CD4-positive, alpha-beta memory T cell (primary cell): ENCODE measurements at regions not wholly inside any gene's neighbourhood (a gene's known extent, or its start where the extent isn't known, plus 50 kb on each side); places are given as distances from the start of the nearest gene placed in this dataset.

Experiments used
- CTCF ChIA-PET: fragments of 350-600 bp; sonication (Branson Sonifier 250); formaldehyde crosslinking; loops from one replicate; lab custom pipeline; 2021; ENCODE audit warnings: inconsistent platforms; ENCODE audit not compliant: partially characterized antibody; lab: Charles Lee
- POLR2A ChIA-PET: fragments of 350-600 bp; sonication (Branson Sonifier 250); formaldehyde crosslinking; loops from one replicate; lab custom pipeline; 2021; ENCODE audit not compliant: partially characterized antibody; lab: Charles Lee
- DNase-seq, 5 donors: peaks; one replicate each; pipeline versions ENCODE4 v3.0.0 to v3.0.0-alpha.2; 2020 to 2022; ENCODE audit warnings: mixed read lengths in 1 of 5
- H3K27ac ChIP-seq: one replicate; pipeline ENCODE4 v1.7.0; 2013; ENCODE audit warnings: low read depth, low read length
- H3K27me3 ChIP-seq: 2 replicates; pipeline ENCODE4 v1.7.0; 2013; ENCODE audit warnings: mild to moderate bottlenecking, low read length, moderate library complexity; ENCODE audit not compliant: insufficient read depth
- H3K36me3 ChIP-seq: 2 replicates; pipeline ENCODE4 v1.7.0; 2013; ENCODE audit warnings: mild to moderate bottlenecking, low read length, moderate library complexity; ENCODE audit not compliant: insufficient read depth
- H3K4me1 ChIP-seq: 2 replicates; pipeline ENCODE4 v1.7.0; 2013; ENCODE audit warnings: mild to moderate bottlenecking, low read length, moderate library complexity; ENCODE audit not compliant: insufficient read depth
- H3K4me3 ChIP-seq, 2 donors: one replicate each; pipeline ENCODE4 v1.7.0; 2013; ENCODE audit warnings: low read length in 2 of 2, mild to moderate bottlenecking in 1 of 2
- H3K9me3 ChIP-seq, 2 donors: one replicate each; pipeline ENCODE4 v1.7.0; 2013; ENCODE audit warnings: low read length in 2 of 2, control low read depth in 1 of 2; ENCODE audit not compliant: control insufficient read depth in 1 of 2
- H3K27ac Mint-ChIP-seq, 7 donors: one replicate each; pipeline ENCODE4 v1.8.0; 2020 to 2021; ENCODE audit warnings: mixed read lengths in 7 of 7, mild to moderate bottlenecking in 6 of 7, inconsistent platforms in 3 of 7, moderate library complexity in 3 of 7
- H3K27me3 Mint-ChIP-seq, 2 donors: one replicate each; pipeline ENCODE4 v1.8.0; 2020 to 2021; ENCODE audit warnings: mixed read lengths in 2 of 2
- H3K36me3 Mint-ChIP-seq, 2 donors: one replicate each; pipeline ENCODE4 v1.8.0; 2020 to 2021; ENCODE audit warnings: mixed read lengths in 2 of 2, inconsistent platforms in 1 of 2, mild to moderate bottlenecking in 1 of 2
- H3K4me1 Mint-ChIP-seq, 4 donors: one replicate each; pipeline ENCODE4 v1.8.0; 2020 to 2021; ENCODE audit warnings: mixed read lengths in 4 of 4, mild to moderate bottlenecking in 1 of 4
- H3K4me3 Mint-ChIP-seq, 8 donors: one replicate each; pipeline ENCODE4 v1.8.0; 2020 to 2021; ENCODE audit warnings: mixed read lengths in 8 of 8, mild to moderate bottlenecking in 7 of 8, moderate library complexity in 6 of 8, inconsistent platforms in 3 of 8
- H3K9me3 Mint-ChIP-seq, 8 donors: one replicate each; pipeline ENCODE4 v1.8.0; 2020 to 2021; ENCODE audit warnings: mixed read lengths in 8 of 8, mild to moderate bottlenecking in 5 of 8, inconsistent platforms in 3 of 8, moderate library complexity in 1 of 8
- intact Hi-C: fragments of 100-400 bp; cut with micrococcal nuclease; formaldehyde crosslinking; loops from one replicate; pipeline ENCODE4 v1.15.1; 2023

DNA sequence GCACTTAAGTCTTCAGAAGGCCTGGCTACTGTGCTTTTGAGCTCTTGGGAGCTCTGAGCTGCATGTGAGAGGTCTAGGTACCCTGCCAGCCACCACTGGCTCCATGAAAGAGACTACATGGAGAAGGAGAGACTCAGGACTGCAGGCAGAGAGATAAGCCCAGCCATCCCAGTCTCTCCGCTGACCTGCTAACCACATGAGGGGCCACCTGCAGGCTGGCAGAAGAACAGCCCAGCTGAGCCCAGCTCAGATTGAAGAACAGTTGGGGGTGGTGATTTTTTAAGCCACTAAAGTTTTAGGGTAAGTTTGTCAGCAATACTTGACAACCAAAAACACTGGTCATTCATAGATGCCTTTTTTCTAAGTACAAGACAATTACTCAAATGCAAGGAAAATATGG lies 205.0 kb upstream of the PRDM9 start:
- Mint-ChIP-seq H3K36me3 (no peaks in the 10 kb centered on the region), H3K9me3 (peaks cover 2 to 32% (median 21%) of the 10 kb centered on the region in 8 donors)
- POLR2A ChIA-PET = no interaction called here

DNA sequence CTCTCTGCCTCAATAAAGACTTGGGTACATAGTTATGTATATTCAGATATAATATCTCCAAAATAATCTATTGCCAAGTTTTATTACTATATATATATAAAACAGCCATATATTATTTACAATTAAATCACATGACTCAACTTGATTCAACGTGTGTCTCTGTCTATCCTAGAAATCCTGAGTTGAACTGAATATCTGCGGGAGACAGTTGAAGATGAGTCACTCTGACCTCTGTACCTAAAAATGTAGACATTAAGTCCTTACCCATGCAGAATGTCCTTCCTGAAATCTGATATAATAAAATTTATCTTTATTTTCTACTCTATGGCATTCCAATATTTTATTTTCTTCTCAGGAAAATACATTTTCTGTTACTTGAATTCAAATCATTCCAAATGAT lies 218.2 kb upstream of the PRDM9 start:
- ChIA-PET CTCF (no interaction called here), POLR2A (no interaction called here)
- intact Hi-C loops = no loop called here
- no peaks in the 10 kb centered on the region for H3K4me1 ChIP-seq
- Mint-ChIP-seq H3K9me3 (peaks cover 0 to 20% (median 15%) of the 10 kb centered on the region in 8 donors), H3K4me3 (no peak overlapping the region), H3K4me1 (no peaks in the 10 kb centered on the region), H3K27ac (no peak overlapping the region), H3K27me3 (no peaks in the 10 kb centered on the region), H3K36me3 (no peaks in the 10 kb centered on the region)
- H3K4me3 ChIP-seq = no peak overlapping the region
- peaks cover 0 to 3% of the 10 kb centered on the region in 2 donors for H3K9me3 ChIP-seq
- H3K27me3 ChIP-seq = no peaks in the 10 kb centered on the region
- H3K27ac ChIP-seq = no peak overlapping the region
- DNase-seq = no peak
- no peaks in the 10 kb centered on the region for H3K36me3 ChIP-seq

More for the DNA sequence above, 205.0 kb upstream of the PRDM9 start:
- Histone ChIP-seq H3K9me3 (no peaks in the 10 kb centered on the region), H3K4me1 (no peaks in the 10 kb centered on the region), H3K36me3 (no peaks in the 10 kb centered on the region), H3K4me3 (no peak overlapping the region), H3K27me3 (no peaks in the 10 kb centered on the region), H3K27ac (no peak overlapping the region)
- Mint-ChIP-seq H3K4me1 (no peaks in the 10 kb centered on the region), H3K27ac (no peak overlapping the region), H3K27me3 (no peaks in the 10 kb centered on the region), H3K4me3 (no peak overlapping the region)
- CTCF ChIA-PET = no interaction called here
- no peak for DNase-seq
- intact Hi-C loops = no loop called here

DNA sequence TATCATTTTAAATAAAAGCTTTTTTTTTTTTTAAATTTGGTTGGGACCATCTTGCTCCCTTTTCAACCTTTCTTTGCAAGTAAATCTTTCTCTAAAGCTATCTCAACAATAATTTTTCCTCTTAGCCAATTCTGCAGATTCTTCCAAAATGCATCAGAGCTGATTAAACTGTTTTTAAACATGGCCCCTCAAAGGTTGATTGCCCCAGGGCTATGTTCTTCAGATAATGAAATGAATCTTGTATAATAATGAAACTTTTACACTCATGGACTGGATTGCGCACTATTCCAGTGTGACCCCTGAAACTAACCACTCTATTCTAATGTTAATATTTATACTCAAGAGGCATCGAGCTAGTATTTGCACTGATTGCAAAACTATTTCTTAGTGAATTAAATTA lies 222.8 kb upstream of the PRDM9 start:
- no peak overlapping the region for H3K4me3 ChIP-seq
- intact Hi-C loops = no loop called here
- H3K4me1 Mint-ChIP-seq = no peaks in the 10 kb centered on the region
- no peak for DNase-seq
- H3K4me3 Mint-ChIP-seq = no peak overlapping the region
- no peaks in the 10 kb centered on the region for H3K36me3 Mint-ChIP-seq
- CTCF ChIA-PET = no interaction called here
- peaks cover 0 to 17% (median 4%) of the 10 kb centered on the region in 8 donors for H3K9me3 Mint-ChIP-seq
- no peaks in the 10 kb centered on the region for H3K27me3 ChIP-seq
- POLR2A ChIA-PET = no interaction called here
- no peaks in the 10 kb centered on the region for H3K27me3 Mint-ChIP-seq
- no peaks in the 10 kb centered on the region for H3K9me3 ChIP-seq
- H3K36me3 ChIP-seq = no peaks in the 10 kb centered on the region
- H3K27ac Mint-ChIP-seq = no peak overlapping the region
- H3K27ac ChIP-seq = no peak overlapping the region
- no peaks in the 10 kb centered on the region for H3K4me1 ChIP-seq

DNA sequence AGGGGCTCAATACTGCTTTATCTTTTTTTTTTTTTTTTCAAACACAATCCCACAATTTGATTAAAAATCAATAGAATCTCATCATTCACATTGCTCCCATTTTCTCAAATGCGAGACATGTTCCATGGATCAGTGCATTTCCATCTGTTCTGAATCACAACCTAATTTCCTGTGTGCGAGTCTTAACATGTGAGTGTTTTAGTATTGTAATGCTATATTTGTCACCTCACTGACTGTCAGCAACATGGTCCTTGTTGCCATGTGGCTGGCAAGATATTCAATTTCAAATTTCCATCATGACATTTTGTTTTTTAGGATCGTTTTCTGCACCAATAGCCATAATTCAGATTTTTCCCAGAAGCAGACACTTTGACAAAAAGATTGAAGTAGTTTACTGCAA lies 233.2 kb upstream of the PRDM9 start:
- no peak overlapping the region for H3K4me3 Mint-ChIP-seq
- intact Hi-C loops = no loop called here
- Histone ChIP-seq H3K4me3 (no peak overlapping the region), H3K9me3 (no peaks in the 10 kb centered on the region), H3K27ac (no peak overlapping the region), H3K4me1 (no peaks in the 10 kb centered on the region), H3K27me3 (no peaks in the 10 kb centered on the region), H3K36me3 (no peaks in the 10 kb centered on the region)
- POLR2A ChIA-PET = no interaction called here
- H3K4me1 Mint-ChIP-seq = no peaks in the 10 kb centered on the region
- H3K27me3 Mint-ChIP-seq = no peaks in the 10 kb centered on the region
- no peak for DNase-seq
- no peaks in the 10 kb centered on the region for H3K36me3 Mint-ChIP-seq
- CTCF ChIA-PET = no interaction called here
- no peak overlapping the region for H3K27ac Mint-ChIP-seq
- peaks cover 0 to 18% (median 9%) of the 10 kb centered on the region in 8 donors for H3K9me3 Mint-ChIP-seq

DNA sequence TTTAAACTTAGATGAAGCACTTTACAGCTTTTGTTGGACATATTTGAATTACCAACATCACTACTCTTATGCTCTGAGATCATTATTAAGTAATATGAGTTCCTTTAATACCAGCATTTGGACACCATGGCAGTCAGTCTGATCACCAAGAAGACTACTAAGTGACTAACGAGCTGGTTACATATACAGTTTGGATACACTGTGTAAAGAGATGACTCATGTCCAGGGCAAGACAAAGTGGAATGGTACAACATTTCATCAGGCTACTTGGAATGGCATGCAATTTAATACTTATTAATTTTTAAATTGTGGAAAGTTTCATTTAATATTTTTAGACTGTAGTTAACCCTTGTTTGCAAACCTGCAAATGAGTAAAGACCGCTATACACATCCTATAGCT lies 237.4 kb upstream of the PRDM9 start:
- Histone ChIP-seq H3K9me3 (no peaks in the 10 kb centered on the region), H3K27me3 (no peaks in the 10 kb centered on the region), H3K4me3 (no peak overlapping the region), H3K36me3 (no peaks in the 10 kb centered on the region), H3K4me1 (no peaks in the 10 kb centered on the region), H3K27ac (no peak overlapping the region)
- Mint-ChIP-seq H3K9me3 (peaks cover 0 to 6% (median 4%) of the 10 kb centered on the region in 8 donors), H3K36me3 (no peaks in the 10 kb centered on the region), H3K27ac (no peak overlapping the region), H3K27me3 (no peaks in the 10 kb centered on the region), H3K4me1 (no peaks in the 10 kb centered on the region), H3K4me3 (no peak overlapping the region)
- ChIA-PET POLR2A (no interaction called here), CTCF (no interaction called here)
- DNase-seq = no peak
- intact Hi-C loops = no loop called here

DNA sequence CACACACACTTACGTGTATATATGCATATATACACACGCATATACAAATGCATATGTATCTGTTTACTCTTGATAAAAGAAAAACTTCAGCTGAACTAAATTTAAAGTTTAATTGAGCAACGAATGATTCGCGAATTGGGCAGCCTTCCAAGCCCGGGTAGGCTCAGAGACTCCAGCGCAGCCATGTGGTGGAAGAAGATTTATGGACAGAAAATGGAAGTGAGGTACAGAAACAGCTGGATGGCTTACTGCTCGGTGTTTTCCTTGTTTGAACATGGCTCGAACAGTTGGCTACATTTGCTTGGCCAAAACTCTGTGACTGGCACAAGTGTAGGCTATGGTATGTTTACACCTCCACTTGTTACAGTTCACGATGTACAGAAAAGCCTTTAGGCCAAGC lies 239.3 kb upstream of the PRDM9 start:
- Mint-ChIP-seq H3K27me3 (no peaks in the 10 kb centered on the region), H3K27ac (no peak overlapping the region), H3K4me3 (no peak overlapping the region), H3K9me3 (peaks cover 0 to 6% (median 2%) of the 10 kb centered on the region in 8 donors), H3K36me3 (no peaks in the 10 kb centered on the region), H3K4me1 (no peaks in the 10 kb centered on the region)
- Histone ChIP-seq H3K4me3 (no peak overlapping the region), H3K9me3 (no peaks in the 10 kb centered on the region), H3K4me1 (no peaks in the 10 kb centered on the region), H3K27me3 (no peaks in the 10 kb centered on the region), H3K27ac (no peak overlapping the region), H3K36me3 (no peaks in the 10 kb centered on the region)
- intact Hi-C loops = no loop called here
- no peak for DNase-seq
- ChIA-PET POLR2A (no interaction called here), CTCF (no interaction called here)

DNA sequence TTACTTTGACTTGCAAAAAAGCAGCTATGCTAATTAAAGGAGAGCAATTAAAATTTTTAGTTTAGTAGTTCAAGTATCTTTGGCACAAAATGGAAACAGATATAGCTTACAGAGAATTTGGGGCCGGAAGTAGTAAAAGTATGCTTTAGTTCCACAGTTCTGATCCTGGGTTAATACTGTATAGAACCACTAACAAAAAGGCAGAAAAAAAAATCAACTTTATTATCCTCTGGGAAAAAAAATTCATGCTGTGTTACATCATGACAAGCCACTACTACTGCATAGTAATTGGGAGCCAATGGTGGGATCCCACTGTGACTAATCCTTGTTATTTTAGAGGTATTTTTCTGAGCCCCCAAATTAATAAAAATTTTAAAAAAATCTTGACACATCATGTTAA lies 246.8 kb upstream of the PRDM9 start:
- Mint-ChIP-seq H3K27me3 (no peaks in the 10 kb centered on the region), H3K4me1 (no peaks in the 10 kb centered on the region), H3K36me3 (no peaks in the 10 kb centered on the region), H3K4me3 (no peak overlapping the region), H3K27ac (no peak overlapping the region), H3K9me3 (peaks cover 0 to 24% (median 6%) of the 10 kb centered on the region in 8 donors)
- H3K27ac ChIP-seq = no peak overlapping the region
- H3K4me1 ChIP-seq = no peaks in the 10 kb centered on the region
- intact Hi-C loops = no loop called here
- ChIA-PET CTCF (no interaction called here), POLR2A (no interaction called here)
- no peaks in the 10 kb centered on the region for H3K27me3 ChIP-seq
- no peak overlapping the region for H3K4me3 ChIP-seq
- no peaks in the 10 kb centered on the region for H3K9me3 ChIP-seq
- H3K36me3 ChIP-seq = no peaks in the 10 kb centered on the region
- no peak for DNase-seq

DNA sequence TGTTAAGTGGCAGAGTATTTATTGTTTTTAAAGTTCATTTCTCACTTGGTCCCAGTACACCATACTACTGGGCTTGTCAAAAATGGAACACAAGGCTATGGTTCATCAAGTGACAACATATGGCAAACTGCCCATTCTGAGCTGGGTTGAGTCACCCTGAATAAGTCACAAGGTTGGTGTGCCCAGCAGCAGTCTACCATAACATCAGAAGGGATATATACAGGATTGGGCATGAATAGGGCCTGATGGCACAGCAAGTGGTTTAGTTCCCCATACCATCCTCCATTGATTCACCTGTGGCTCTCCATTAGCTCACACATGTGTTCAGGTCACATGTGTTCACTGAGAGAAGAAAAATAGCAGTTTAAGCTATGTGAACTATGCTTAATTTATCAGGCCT lies 249.8 kb upstream of the PRDM9 start:
- intact Hi-C loops = no loop called here
- ChIA-PET CTCF (interaction anchor here (1.3 kb wide), 1 partner anchor 8 kb away, joined by 4 read pairs; no protein-coding TSS in a partner anchor), POLR2A (no interaction called here)
- no peaks in the 10 kb centered on the region for H3K36me3 ChIP-seq
- no peak overlapping the region for H3K27ac Mint-ChIP-seq
- no peaks in the 10 kb centered on the region for H3K4me1 ChIP-seq
- no peaks in the 10 kb centered on the region for H3K27me3 ChIP-seq
- H3K9me3 Mint-ChIP-seq = peaks cover 3 to 29% (median 8%) of the 10 kb centered on the region in 8 donors
- DNase-seq = no peak
- no peaks in the 10 kb centered on the region for H3K27me3 Mint-ChIP-seq
- H3K27ac ChIP-seq = no peak overlapping the region
- H3K9me3 ChIP-seq = no peaks in the 10 kb centered on the region
- H3K36me3 Mint-ChIP-seq = no peaks in the 10 kb centered on the region
- no peak overlapping the region for H3K4me3 Mint-ChIP-seq
- no peaks in the 10 kb centered on the region for H3K4me1 Mint-ChIP-seq
- H3K4me3 ChIP-seq = no peak overlapping the region
